ENCODE measurements at regions not wholly inside any gene's neighbourhood (a gene's known extent, or its start where the extent isn't known, plus 50 kb on each side); places are given as distances from the start of the nearest gene placed in this dataset.

GRCh38 chr15:39403640-39404117 is 177.2 kb upstream of the THBS1 start:
- H3K27ac ChIP-seq = no peak overlapping the region
- in situ Hi-C loops (cut with MboI; ENCODE audit: low pct_unique_long_range_greater_than_20kb in 2 of 9, low sequenced_read_pairs in 9 of 9, unreplicated experiment in 9 of 9) = no loop called here
- WGBS, 10 experiments = 0 to 65% (median 0%) methylated on average over 1 to 3 of the region's 3 CpGs; no CpG with 5 or more reads in 3 of the 10 experiments
- peak in 3 of 8 experiments; percentile 39 to 74 (median 71) for ATAC-seq (replicated peaks in 6 of 8)
- H3K4me3 ChIP-seq = no peak overlapping the region
- no peaks in the 10 kb centered on the region for H3K4me1 ChIP-seq (replicated peaks in 1 of 2)

- no peaks in the 10 kb centered on the region for H3K4me1 ChIP-seq (replicated peaks in 1 of 2)
- no peak overlapping the region for H3K4me3 ChIP-seq
- H3K27ac ChIP-seq = no peak overlapping the region
- peak in 3 of 8 experiments; percentile 54 to 79 (median 60) for ATAC-seq (replicated peaks in 6 of 8)
- in situ Hi-C loops (cut with MboI; ENCODE audit: low pct_unique_long_range_greater_than_20kb in 2 of 9, low sequenced_read_pairs in 9 of 9, unreplicated experiment in 9 of 9) = no loop called here
- WGBS, 10 experiments = 18 to 89% (median 82%) methylated on average over 2 to 5 of the region's 5 CpGs; no CpG with 5 or more reads in 2 of the 10 experiments
Measured at GRCh38 chr15:39404767-39405181, 176.1 kb upstream of the THBS1 start.

DNA sequence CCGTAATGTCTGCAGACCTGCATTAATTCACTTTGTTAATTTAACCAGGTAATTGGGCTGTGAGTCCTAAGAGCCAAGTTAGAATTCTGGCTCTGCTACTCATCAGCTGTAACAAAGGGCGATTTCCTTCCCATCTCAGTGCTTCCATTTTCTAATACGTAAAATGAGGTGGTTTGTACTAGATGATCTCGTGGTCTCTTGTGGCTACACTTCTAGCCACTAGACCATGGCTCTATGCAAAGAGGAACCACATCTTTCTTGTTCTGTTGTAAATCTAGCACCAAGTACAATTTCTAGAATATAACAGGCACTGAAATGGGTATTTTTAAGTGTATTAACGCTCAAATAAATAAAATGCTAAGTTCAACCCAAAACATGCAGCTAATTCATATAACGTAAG is 174.4 kb upstream of the THBS1 start:
- Histone ChIP-seq H3K4me1 (replicated peaks in 1 of 2) (no peaks in the 10 kb centered on the region), H3K4me3 (no peak overlapping the region), H3K27ac (no peak overlapping the region)
- in situ Hi-C loops (cut with MboI; ENCODE audit: low pct_unique_long_range_greater_than_20kb in 2 of 9, low sequenced_read_pairs in 9 of 9, unreplicated experiment in 9 of 9) = no loop called here
- no peak for ATAC-seq (replicated peaks in 6 of 8)
- 79 to 100% (median 87%) methylated on average over 2 to 6 of the region's 6 CpGs; no CpG with 5 or more reads in 1 of the 10 experiments for WGBS, 10 experiments

DNA sequence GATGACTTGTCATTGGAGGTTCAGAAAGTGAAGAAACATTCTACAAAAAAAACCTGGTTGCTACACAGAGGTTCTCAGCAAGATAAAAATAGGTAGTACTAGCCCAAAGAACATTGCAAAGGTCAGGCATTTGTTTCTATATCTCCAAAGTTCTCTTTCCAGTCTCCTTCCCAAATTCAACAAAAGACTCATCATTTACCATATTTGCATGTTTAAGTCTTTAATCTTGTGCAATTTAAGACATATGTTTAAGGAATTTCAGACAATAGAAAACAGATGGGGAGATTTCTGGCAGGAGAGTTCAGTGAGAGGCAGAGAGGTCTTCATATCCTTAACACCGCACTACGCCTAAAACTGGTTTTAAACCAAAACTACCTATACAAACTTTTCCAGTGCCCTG is 173.8 kb upstream of the THBS1 start:
- Histone ChIP-seq H3K27ac (no peak overlapping the region), H3K4me1 (replicated peaks in 1 of 2) (no peaks in the 10 kb centered on the region), H3K4me3 (no peak overlapping the region)
- peak in 3 of 8 experiments; percentile 31 to 60 (median 48) for ATAC-seq (replicated peaks in 6 of 8)
- in situ Hi-C loops (cut with MboI; ENCODE audit: low pct_unique_long_range_greater_than_20kb in 2 of 9, low sequenced_read_pairs in 9 of 9, unreplicated experiment in 9 of 9) = no loop called here
- WGBS, 10 experiments = 38 to 80% (median 69%) methylated on average over 1 to 2 of the region's 2 CpGs; no CpG with 5 or more reads in 7 of the 10 experiments

- no peak for ATAC-seq (replicated peaks in 6 of 8)
- H3K4me1 ChIP-seq (replicated peaks in 1 of 2) = no peaks in the 10 kb centered on the region
- H3K4me3 ChIP-seq = no peak overlapping the region
- no peak overlapping the region for H3K27ac ChIP-seq
- in situ Hi-C loops (cut with MboI; ENCODE audit: low pct_unique_long_range_greater_than_20kb in 2 of 9, low sequenced_read_pairs in 9 of 9, unreplicated experiment in 9 of 9) = no loop called here
- 88 to 100% (median 100%) methylated on average over 1 to 2 of the region's 2 CpGs; no CpG with 5 or more reads in 1 of the 10 experiments for WGBS, 10 experiments
Measured at GRCh38 chr15:39409876-39410530, 170.9 kb upstream of the THBS1 start.

DNA sequence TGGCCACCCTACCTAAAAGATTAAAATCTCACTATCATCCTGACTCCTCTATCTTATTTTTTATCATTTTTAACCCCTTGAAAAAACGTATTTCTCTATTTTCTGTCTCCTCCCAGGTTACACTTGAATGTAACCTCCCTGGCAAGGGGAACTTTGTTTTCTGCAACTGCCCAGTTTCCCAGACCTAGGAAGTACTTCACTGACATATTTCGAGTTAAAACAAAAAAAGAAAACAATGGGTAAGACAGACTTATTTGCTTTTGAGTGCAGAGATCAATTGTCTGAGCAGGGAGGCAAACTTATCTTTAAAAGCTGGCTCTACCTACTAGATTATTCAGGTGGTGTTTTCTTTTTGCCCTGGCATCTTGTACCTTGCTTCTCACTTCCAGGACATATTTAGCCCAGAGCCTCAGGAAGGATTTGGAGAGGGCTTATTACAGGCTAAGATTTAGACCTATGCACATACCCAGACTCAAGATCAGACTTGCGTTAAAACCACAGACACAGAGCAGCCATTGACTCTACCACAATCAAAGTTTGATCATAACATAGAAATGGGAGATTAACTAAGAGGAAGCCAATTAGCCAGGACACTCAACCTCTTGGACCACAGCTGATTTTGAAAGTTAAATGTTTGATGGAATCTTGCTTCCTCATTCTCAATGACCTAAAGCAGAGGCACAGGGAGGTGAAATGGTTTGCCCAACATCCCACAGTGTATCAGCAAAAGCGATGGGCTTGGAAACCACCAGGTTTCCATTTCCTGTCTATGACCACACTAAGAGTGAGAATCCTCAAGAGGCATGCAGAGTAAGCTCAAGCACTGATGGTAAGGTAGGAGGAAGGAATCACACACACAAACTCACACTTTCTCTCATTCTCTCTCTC is 169.5 kb upstream of the THBS1 start:
- in situ Hi-C loops (cut with MboI; ENCODE audit: low pct_unique_long_range_greater_than_20kb in 2 of 9, low sequenced_read_pairs in 9 of 9, unreplicated experiment in 9 of 9) = no loop called here
- Histone ChIP-seq H3K4me1 (replicated peaks in 1 of 2) (no peaks in the 10 kb centered on the region), H3K4me3 (no peak overlapping the region), H3K27ac (no peak overlapping the region)
- 33 to 79% (median 60%) methylated on average over 1 to 4 of the region's 4 CpGs for WGBS, 10 experiments
- ATAC-seq (replicated peaks in 6 of 8) = no peak

DNA sequence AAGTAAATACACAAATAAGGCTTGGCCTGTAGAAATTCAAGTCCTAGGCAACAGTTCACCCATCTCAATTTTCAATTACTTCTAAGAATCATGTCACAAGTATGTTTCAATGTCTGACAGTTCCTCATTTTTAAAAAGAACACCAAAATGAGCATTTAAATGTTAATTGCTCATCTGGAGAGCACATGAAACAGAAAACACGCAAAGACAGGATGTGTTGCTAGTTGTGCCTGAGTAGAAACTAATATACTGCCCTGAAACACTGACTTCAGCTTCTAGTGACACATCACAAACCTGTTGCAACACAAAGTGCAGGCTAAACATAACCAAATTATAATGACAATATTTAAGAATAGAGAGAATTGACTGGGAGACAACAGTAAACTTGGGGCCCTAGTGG is 167.3 kb upstream of the THBS1 start:
- Histone ChIP-seq H3K27ac (no peak overlapping the region), H3K4me1 (replicated peaks in 1 of 2) (no peaks in the 10 kb centered on the region), H3K4me3 (no peak overlapping the region)
- in situ Hi-C loops (cut with MboI; ENCODE audit: low pct_unique_long_range_greater_than_20kb in 2 of 9, low sequenced_read_pairs in 9 of 9, unreplicated experiment in 9 of 9) = no loop called here
- ATAC-seq (replicated peaks in 6 of 8) = peak in 1 of 8 experiments; percentile 25
- 0 to 79% (median 13%) methylated on average over 1 of the region's 1 CpG; no CpG with 5 or more reads in 4 of the 10 experiments for WGBS, 10 experiments

- Histone ChIP-seq H3K4me1 (replicated peaks in 1 of 2) (no peaks in the 10 kb centered on the region), H3K27ac (no peak overlapping the region), H3K4me3 (no peak overlapping the region)
- whole genome bisulfite sequencing, 10 experiments = 43 to 100% (median 91%) methylated on average over 2 to 4 of the region's 4 CpGs
- in situ Hi-C loops (cut with MboI; ENCODE audit: low pct_unique_long_range_greater_than_20kb in 2 of 9, low sequenced_read_pairs in 9 of 9, unreplicated experiment in 9 of 9) = no loop called here
- no peak for ATAC-seq (replicated peaks in 6 of 8)
Measured at GRCh38 chr15:39414201-39414600, 166.7 kb upstream of the THBS1 start.

- Histone ChIP-seq H3K4me1 (replicated peaks in 1 of 2) (peaks cover 0 to 4% of the 10 kb centered on the region in 2 donors), H3K4me3 (no peak overlapping the region), H3K27ac (no peak overlapping the region)
- ATAC-seq (replicated peaks in 6 of 8) = no peak
- 40 to 100% methylated on average over 1 of the region's 2 CpGs; no CpG with 5 or more reads in 8 of the 10 experiments for WGBS, 10 experiments
- in situ Hi-C loops (cut with MboI; ENCODE audit: low pct_unique_long_range_greater_than_20kb in 2 of 9, low sequenced_read_pairs in 9 of 9, unreplicated experiment in 9 of 9) = no loop called here
Measured at GRCh38 chr15:39415634-39416033, 165.2 kb upstream of the THBS1 start.

DNA sequence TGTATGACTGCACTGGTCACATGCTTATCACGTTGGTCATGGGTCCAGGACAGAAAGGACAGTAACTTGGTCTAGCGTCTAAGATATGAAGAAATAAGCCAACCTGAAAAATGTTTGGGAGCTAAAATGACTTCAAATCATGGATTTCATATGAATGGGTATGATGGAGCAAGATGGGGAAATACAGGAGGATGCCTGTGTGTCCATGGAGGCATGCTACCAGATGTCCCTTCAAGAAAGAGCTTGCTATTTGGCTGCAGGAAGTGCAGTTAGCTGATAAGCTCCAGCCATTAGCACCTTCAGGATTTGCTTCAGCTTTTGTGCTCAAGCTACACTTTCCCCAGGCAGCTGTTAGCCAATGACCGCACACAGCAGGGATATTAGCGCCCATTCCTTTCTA is 164.6 kb upstream of the THBS1 start:
- in situ Hi-C loops (cut with MboI; ENCODE audit: low pct_unique_long_range_greater_than_20kb in 2 of 9, low sequenced_read_pairs in 9 of 9, unreplicated experiment in 9 of 9) = no loop called here

GRCh38 chr15:39417366-39418134 is 163.3 kb upstream of the THBS1 start:
- in situ Hi-C loops (cut with MboI; ENCODE audit: low pct_unique_long_range_greater_than_20kb in 2 of 9, low sequenced_read_pairs in 9 of 9, unreplicated experiment in 9 of 9) = no loop called here
- Histone ChIP-seq H3K4me3 (no peak overlapping the region), H3K27ac (no peak overlapping the region), H3K4me1 (replicated peaks in 1 of 2) (peaks cover 0 to 5% of the 10 kb centered on the region in 2 donors)
- ATAC-seq (replicated peaks in 6 of 8) = no peak
- 3 to 97% (median 71%) methylated on average over 2 to 6 of the region's 6 CpGs; no CpG with 5 or more reads in 2 of the 10 experiments for WGBS, 10 experiments

More for the DNA sequence above, 164.6 kb upstream of the THBS1 start:
- Histone ChIP-seq H3K4me3 (no peak overlapping the region), H3K4me1 (replicated peaks in 1 of 2) (peaks cover 0 to 5% of the 10 kb centered on the region in 2 donors), H3K27ac (no peak overlapping the region)
- 70 to 100% (median 93%) methylated on average over 1 to 4 of the region's 4 CpGs; no CpG with 5 or more reads in 2 of the 10 experiments for WGBS, 10 experiments
- ATAC-seq (replicated peaks in 6 of 8) = no peak

DNA sequence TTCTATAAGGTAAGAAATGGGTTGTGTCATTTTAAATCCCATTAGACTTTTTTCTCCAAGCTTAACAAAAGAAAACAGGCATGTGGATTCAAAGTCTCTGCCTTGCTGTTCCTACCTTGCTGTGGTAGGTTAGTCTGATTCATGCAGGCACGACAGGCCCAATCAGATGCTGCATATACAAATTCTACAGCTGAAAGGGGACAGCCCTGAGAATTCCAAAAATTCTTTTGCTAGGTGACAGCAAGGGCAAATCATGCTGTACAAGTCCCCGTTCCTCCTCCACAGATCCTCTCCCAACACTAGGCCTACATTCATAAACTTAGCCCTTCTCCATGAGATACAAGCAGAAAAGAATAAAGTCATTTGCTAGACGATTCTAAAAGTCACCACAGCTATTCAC is 161.2 kb upstream of the THBS1 start:
- 17 to 100% (median 67%) methylated on average over 1 to 3 of the region's 3 CpGs; no CpG with 5 or more reads in 2 of the 10 experiments for WGBS, 10 experiments
- peak in 1 of 8 experiments; percentile 21 for ATAC-seq (replicated peaks in 6 of 8)
- no peak overlapping the region for H3K4me3 ChIP-seq
- peaks cover 0 to 5% of the 10 kb centered on the region in 2 donors for H3K4me1 ChIP-seq (replicated peaks in 1 of 2)
- in situ Hi-C loops (cut with MboI; ENCODE audit: low pct_unique_long_range_greater_than_20kb in 2 of 9, low sequenced_read_pairs in 9 of 9, unreplicated experiment in 9 of 9) = no loop called here
- no peak overlapping the region for H3K27ac ChIP-seq
